ENCODE measurements at regions not wholly inside any gene's neighbourhood (a gene's known extent, or its start where the extent isn't known, plus 50 kb on each side); places are given as distances from the start of the nearest gene placed in this dataset.

GRCh38 chr1:112263042-112263441, 133.0 kb upstream of the CTTNBP2NL start (continued):
- no peak for TF ChIP-seq ZBTB11 (CRISPR knock-in tag; IDR thresholded peaks at IDR 0.05)
- TF ChIP-seq RUNX3 (IDR thresholded peaks at IDR 0.05; ENCODE audit: low read length): no peak
- no peak for TF ChIP-seq JUNB (IDR thresholded peaks at IDR 0.05)
- TF ChIP-seq IRF4 (IDR thresholded peaks at IDR 0.05; ENCODE audit: low read depth, low read length): no peak
- TF ChIP-seq POLR2A (IDR thresholded peaks at IDR 0.05; ENCODE audit: low read depth, low read length): no peak
- no peak for TF ChIP-seq NKRF (conservative IDR thresholded peaks at IDR 0.05)
- no peak for TF ChIP-seq HDAC6 (IDR thresholded peaks at IDR 0.05; ENCODE audit: unreplicated experiment)

- RAD21 ChIA-PET (ENCODE audit: unreplicated experiment): no interaction called here
- Histone ChIP-seq H3K9ac (ENCODE audit: control insufficient read depth, insufficient read depth, low read length) (no peak overlapping the region), H3K27me3 (replicated peaks in 1 of 2; ENCODE audit: control insufficient read depth in 2 of 2, insufficient read depth in 2 of 2, low read length in 1 of 2) (no peaks in the 10 kb centered on the region; a peak in 1 of 4 replicates), H4K20me1 (ENCODE audit: control insufficient read depth, insufficient read depth) (no peaks in the 10 kb centered on the region), H3K27ac (ENCODE audit: control insufficient read depth, insufficient read depth) (no peak overlapping the region), H3K4me1 (ENCODE audit: control insufficient read depth, insufficient read depth, low read length) (no peaks in the 10 kb centered on the region), H3K36me3 (ENCODE audit: control insufficient read depth in 2 of 2, insufficient read depth in 2 of 2, low read length in 1 of 2) (no peaks in the 10 kb centered on the region), H3K4me2 (ENCODE audit: control insufficient read depth, insufficient read depth) (no peak overlapping the region), H3K4me3 (no peak overlapping the region), H3K79me2 (ENCODE audit: control insufficient read depth, insufficient read depth, low read length) (no peaks in the 10 kb centered on the region), H2AFZ (ENCODE audit: control insufficient read depth, low read depth, low read length) (no peak overlapping the region), H3K9me3 (replicated peaks; ENCODE audit: control insufficient read depth, insufficient read depth, low read length) (no peaks in the 10 kb centered on the region)
- FAIRE-seq (no peak), ATAC-seq (no peak), DNase-seq (ENCODE audit: low read depth, low spot score) (no peak)
- no TSS peak for BruUV-seq (replicated peaks)
- intact Hi-C loops (cut with micrococcal nuclease; ENCODE audit: unreplicated experiment): no loop called here
- in situ Hi-C loops (cut with MboI): no loop called here
- 5% methylated on average over 1 of the region's 1 CpG for WGBS (ENCODE audit: insufficient coverage, insufficient replicate concordance, low lambda C conversion rate, missing lambda C conversion rate)
- CTCF ChIA-PET: no interaction called here
- POLR2A ChIA-PET: no interaction called here
- SMC1A ChIA-PET (ENCODE audit: uncharacterized antibody, unreplicated experiment): interaction anchor here (0.7 kb wide), 1 partner anchor 20 kb away, joined by 3 read pairs; no protein-coding TSS in a partner anchor
- TF ChIP-seq TAF1 (IDR thresholded peaks at IDR 0.05; ENCODE audit: borderline replicate concordance, low read depth, low read length): no peak
- no peak for TF ChIP-seq TCF7 (IDR thresholded peaks at IDR 0.05; ENCODE audit: borderline replicate concordance)
- no peak for TF ChIP-seq NFYB (IDR thresholded peaks at IDR 0.05; ENCODE audit: insufficient read depth, low read depth, low read length)
- TF ChIP-seq CTCF (IDR thresholded peaks at IDR 0.05 in 2 of 3, conservative IDR thresholded peaks at IDR 0.05 in 1 of 3; ENCODE audit: control insufficient read depth in 2 of 3, extremely low read depth in 1 of 3, insufficient read depth in 1 of 3, low read depth in 3 of 3, low read length in 3 of 3): no peak
- TF ChIP-seq EZH2 (IDR thresholded peaks at IDR 0.05; ENCODE audit: borderline replicate concordance, control insufficient read depth, low read depth, low read length): no peak
- TF ChIP-seq HDAC6 (IDR thresholded peaks at IDR 0.05; ENCODE audit: unreplicated experiment): no peak
- no peak for TF ChIP-seq ZNF217 (IDR thresholded peaks at IDR 0.05)
- TF ChIP-seq BCL3 (IDR thresholded peaks at IDR 0.05; ENCODE audit: borderline replicate concordance, insufficient read depth, low read depth, low read length, poor library complexity, severe bottlenecking): no peak
- TF ChIP-seq ZNF384 (IDR thresholded peaks at IDR 0.05; ENCODE audit: borderline replicate concordance, low read depth, low read length): no peak
- no peak for TF ChIP-seq SREBF2 (IDR thresholded peaks at IDR 0.05; ENCODE audit: low read length)
Measured at GRCh38 chr1:112263453-112263852, 132.6 kb upstream of the CTTNBP2NL start.

Measured in GM12878 (cell line).